GM21526 (cell line): ENCODE measurements at regions not wholly inside any gene's neighbourhood (a gene's known extent, or its start where the extent isn't known, plus 50 kb on each side); places are given as distances from the start of the nearest gene placed in this dataset.

Source experiments
- ATAC-seq: cut with Tn5 transposase; IDR thresholded peaks from one replicate; pipeline ENCODE4 v1.9.1; 2021; ENCODE audit warnings: moderate library complexity; ENCODE audit not compliant: unreplicated experiment, low FRiP score

DNA sequence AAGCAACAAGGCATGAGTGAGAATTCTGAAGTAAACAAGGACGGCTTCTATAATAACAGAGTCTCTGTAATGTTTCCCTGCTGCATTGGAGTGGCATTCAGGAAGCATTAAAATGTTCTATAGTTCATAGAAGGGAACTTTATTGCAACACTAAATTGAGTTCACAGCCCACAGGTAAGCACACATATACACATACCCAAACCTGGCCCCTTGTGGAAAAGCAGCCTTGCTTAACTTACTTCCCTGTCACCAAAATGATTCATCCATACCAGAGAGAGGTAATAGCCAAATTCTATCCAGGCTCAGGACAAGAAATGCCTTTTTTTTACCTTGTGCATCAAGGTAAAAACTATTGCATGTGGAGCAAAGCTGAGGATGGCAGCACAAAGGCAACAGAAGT, 241.4 kb downstream of the HHIPL2 start:
- no peak for ATAC-seq

DNA sequence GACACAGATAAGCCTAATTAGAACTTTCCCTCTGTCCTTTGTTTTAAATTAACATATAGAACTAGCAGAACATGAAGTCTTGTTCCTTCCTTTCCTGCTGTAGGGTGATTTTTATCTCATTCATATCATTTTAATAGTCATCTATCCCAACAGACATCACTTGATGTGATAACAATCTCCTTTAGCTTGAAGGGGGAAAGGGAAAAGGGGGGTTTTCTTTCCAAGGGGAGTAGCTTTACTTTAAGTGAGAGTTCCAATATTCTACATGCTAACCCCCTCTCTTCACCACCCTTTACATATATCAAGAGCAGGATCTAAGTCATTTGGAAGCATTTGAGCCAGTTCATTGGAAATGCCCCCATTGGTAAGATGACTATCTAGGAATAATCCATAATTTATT, 241.9 kb downstream of the HHIPL2 start:
- no peak for ATAC-seq

DNA sequence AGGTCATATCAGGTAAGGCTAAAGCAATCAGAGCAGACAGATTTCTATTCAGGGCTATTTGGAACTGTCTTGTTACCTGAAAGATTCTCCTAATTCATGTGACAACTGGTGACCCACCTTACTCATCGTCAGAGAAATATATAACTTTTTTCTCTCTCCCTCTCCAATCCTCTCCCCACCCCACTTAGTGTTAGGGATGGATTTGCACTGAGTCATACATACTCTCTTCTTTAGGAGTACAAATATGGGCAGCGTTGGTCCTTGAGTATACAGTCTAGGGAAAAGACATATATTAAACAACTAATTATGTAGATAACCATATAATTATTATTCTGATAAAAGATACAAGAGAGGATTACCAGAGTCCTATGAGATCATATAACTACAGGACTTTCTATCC, 246.3 kb downstream of the HHIPL2 start:
- ATAC-seq, result no peak

DNA sequence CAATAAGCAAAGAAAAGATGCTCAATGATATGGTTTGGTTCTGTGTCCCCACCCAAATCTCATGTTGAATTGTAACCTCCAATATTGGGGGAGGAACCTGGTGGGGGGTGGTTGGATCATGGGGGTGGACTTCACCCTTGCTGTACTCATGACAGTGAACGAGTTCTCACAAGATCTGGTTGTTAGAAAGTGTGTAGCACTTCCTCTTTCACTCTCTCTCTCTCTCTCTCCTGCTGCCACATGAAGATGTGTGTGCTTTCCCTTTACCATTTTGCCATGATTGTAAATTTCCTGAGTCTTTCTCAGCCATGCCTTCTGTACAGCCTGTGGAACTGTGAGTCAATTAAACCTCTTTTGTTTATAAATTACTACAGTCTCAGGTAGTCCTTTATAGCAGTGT, 248.4 kb downstream of the HHIPL2 start:
- ATAC-seq, result no peak

DNA sequence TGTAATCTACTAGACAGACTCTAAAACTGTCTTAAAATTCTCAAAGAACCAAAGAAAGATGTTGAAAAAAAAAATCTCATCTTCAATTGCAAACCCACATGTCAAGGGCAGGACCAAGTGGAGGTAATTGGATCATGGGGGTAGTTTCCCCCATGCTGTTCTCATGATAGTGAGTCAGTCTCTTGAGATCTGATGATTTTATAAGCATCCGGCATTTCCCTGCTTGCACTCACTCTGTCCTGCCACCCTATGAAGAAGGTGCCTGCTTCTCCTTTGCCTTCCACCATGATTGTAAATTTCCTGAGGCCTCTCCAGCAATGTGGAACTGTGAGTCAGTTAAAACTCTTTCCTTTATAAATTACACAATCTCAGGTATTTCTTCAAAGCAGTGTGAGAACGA, 257.0 kb downstream of the HHIPL2 start:
- ATAC-seq, result no peak

DNA sequence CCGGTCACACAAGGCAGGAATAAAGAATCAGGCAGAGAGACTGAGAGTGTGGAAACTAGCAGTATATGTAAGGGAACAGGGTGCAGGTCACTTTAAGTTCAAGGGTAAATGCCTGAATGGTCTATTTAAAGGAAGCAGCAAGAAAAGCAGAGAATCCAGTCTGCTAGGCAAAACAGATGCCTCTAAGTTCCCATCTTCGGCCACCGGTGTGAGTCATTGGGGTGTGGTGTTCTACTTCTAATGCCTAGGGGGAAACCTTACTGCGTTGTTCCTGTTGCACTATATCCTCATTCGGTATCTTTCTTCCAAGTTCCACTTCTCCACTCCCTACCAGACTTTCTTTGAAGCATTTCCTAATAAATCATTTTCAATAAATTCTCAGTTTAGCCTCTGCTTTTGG, 259.9 kb downstream of the HHIPL2 start:
- no peak for ATAC-seq

DNA sequence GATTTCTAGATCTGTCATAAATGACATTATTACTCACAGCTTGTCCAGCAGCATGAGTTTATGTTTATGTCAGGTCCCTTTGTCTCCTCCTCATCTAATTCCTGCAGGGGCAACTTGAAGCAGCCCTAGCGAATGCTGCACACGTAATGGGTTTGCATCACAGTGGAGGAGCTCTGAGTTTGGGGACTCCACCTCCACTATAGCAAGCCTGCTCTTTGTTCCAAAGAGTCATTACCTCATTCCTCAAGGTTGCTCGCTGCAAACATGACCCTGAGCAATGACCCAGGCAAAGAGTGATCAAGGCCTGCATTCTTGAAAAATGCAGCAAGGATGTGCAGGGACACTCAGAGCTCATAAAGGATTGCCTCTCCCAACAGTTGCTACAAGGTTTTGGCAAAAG, 261.9 kb downstream of the HHIPL2 start:
- ATAC-seq, result no peak

DNA sequence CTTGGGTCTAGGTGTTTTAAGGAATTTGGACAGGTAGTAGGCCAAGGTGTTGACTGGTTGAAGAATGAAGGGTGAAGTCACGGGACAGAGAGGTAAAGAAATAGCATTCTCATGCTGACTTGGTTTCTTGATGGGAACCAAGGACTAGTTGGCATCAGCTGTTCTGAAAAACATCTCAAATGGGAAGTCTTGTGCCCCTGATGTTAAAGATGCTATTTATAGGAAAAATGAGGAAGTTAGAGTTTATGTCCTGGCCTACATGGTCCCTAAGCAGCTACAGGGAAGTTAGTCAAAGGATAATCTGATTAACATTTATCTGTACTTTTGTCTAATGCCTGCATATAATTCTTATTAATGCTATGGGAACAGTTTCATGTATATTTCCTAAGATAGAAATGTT, 262.4 kb downstream of the HHIPL2 start:
- no peak for ATAC-seq

DNA sequence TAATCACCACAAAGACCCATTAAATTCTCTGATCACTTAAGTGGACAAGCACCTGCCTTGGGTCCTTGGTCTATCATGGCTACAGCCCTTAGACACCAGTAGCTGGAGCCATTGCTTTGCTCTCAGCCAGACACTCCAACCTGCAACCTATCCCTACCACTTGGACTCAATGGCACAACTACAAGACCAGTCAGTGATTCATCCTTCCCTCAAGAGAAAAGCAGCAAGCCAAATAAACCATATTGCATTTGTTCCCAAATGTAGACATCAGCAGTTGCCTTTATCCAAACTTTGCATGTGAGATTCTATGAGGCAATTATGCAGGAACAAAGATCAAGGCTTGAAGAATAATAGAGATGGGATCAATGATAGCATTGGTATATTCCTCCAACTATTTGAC, 263.4 kb downstream of the HHIPL2 start:
- no peak for ATAC-seq

DNA sequence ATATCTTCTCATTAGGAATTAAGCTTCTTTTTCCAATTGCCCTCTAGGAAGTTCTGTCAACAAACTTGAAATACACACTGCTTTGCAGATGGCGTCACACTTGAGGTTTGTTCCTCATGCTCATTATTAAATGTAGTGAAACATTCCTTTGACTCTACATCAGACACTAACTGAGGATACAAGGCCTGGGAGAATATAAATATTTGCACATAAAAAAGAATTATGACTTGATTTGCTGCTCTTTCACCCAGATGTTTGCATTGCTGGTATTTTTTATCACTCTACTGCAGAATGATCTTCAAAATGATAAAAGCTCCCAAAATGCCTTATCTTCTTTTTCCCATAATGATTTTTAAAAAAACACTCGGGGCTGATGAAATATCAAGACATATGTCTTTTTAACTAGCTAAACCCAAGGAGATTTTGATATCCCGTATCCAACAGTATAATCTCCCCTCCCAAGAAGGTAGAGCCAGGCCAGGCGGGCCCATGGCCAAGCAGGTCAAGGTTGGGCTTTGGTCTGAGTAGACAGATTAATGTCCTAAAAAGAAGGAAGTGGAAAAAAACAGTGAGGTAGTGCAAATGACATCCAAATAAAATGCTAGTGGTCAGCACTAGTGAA, 264.6 kb downstream of the HHIPL2 start:
- ATAC-seq, result no peak

DNA sequence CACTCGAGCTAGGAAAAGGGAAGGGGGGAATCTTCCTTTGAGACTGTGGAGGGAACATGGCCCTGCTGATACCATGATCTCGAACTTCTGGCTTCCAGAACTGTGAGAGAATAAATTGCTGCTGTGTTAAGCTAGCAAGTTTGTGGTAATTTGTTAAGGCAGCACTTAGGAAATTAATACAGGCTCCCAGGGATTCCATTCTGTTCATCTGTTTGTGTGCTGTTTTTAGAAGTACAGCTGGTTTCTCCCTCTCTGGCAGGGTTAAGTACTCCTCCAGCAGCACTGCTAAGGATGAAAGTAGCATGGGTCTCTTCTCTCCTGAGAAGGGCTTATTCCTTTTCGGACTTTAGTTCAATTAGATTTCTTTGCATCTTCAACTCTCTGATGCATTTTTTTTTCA, 268.3 kb downstream of the HHIPL2 start:
- no peak for ATAC-seq

DNA sequence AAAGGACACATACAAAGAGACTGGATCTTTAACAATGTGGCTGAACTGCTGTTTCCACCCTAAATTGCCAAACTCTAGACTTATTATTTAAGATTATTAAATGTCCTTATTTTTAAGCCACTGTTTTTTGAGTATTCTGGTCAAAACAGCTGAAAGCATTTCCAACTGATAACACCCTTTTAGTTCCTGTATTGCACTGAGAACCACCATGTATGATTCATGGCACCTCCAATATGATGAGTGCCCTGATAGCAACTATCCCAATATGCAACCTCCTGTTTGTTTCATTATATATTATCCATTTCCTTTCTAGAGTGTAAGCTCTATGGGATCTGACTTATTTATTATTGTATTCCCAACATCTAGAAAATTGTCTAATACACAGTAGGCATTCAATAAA, 269.4 kb downstream of the HHIPL2 start:
- no peak for ATAC-seq

DNA sequence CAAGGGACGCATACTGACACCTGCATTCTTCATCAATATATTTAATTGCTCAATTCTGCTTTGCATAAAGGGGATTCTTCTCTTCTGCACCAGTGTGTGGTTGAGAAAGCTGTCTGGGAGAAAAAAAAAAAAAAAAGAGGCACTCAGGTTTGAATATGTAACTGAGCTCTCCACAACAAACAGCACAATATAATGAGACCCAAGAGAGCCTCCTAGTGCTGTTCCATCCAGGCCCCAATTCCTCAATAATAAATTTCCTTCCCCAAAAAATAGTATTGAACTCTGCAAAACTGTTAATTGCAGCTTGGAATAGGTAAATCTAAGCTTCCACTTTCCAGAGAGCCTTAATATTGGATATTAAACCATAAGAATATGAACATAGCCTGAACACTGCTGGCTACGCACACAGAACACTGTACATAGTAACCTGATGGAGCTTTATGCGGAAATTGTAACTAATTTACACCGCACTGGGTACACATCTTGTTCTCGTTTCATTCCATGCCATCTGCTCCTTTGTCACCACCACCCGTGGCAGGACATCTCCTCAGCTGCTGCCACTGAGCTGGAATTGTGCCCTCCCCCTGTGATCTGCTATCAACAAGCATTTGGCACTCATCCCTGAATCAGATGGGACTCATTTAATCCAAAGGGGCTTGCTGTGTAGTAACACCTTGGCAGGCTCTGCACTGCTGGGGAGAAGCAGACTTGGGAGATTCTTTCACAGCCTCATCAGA, 272.0 kb downstream of the HHIPL2 start:
- no peak for ATAC-seq

DNA sequence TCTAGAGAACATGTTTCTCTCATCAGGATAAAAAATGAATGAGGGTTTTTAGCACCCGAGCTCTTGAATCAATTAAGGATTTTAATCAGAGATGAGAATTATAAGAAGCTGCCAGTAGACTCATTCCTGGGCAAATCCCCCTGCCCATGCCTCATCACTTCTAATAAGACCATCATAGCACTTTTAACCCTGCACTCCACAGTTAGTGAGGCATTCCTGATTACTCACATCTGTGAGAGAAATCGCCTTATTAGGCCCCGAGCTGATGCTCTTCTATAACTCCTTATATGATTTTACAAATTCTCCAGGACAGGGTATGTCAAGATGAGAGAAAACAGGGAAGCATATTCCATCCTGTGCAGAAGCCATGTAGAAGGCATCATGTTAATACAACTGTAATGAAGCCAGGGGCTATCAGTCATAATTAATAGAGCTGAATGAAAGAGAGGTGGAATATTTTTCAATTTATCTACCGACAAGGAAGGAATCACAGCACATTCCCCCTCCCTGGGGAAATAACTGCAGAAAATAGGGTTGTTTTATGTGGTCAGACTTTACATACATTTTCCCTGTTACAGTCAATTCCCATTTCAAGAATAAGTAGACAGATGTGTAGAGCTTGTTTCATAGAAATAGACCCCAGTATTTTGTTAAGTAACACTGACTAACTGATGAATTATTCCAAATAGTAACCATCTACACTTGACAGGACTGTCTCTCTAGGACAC, 272.7 kb downstream of the HHIPL2 start:
- ATAC-seq, result no peak

DNA sequence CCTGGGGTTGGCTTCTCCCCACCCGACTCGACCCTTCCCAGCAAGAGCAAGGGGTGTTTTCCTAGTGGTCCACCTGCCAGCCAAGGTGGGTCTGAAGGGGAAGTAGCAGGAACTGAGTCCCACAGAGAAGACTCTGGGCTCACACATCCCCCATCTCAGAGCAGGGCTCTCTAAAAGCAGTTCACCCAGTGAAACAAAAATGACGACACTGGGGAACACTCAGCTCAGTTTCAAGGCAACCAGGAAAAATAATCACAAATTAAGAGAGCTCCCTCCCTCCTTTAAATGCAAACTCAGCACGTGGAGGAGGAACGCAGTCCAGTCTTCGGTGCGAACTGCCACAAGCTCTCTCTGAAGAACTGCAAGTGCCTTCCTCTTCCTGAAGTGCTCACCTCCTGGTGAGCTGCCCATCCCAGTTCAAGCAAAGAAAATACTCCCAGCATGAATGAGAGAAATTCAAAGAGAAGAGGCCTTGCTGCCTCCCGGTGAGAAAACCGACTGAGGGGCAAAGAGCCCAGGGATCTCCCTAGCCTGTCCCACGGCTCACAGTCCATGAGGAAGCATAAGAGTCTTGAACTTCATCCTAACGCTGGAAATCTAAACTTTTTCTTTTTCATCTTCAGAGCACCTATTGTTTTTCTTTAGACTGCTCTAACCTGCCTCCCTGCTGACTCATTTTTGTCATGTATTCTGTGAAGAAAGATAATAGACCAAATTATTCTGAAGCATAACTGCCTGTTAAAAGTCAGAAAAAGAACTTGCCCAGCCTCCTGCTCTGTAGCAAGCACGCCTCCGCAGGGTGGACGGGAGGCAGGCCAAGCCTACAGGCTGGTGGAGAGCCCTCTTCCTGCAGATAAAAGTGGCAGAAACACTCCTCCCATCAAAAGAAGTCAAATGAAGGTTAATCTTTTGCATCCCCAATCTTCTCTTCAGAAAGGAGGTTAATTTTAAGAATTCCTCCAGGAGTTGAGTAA, 281.4 kb downstream of the HHIPL2 start:
- ATAC-seq, result no peak

DNA sequence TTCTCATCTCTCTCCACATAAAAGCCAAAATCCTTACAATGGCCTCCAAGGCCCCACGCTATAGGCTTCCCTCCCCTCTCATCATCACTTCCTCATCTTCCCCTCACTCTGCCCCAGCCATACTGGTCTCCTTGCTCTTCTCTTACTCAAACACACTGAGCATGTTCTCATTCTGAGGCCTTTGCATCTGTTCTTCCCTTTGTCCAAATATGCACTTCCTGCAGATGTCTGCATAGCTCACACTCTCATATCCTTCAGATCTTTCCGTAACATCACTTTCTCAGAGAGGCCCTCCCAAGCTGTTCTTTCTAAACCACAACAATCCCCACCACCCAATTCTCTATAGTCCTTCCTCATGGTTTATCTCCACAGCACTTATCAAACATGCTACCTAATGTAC, 284.1 kb downstream of the HHIPL2 start:
- ATAC-seq, result no peak

DNA sequence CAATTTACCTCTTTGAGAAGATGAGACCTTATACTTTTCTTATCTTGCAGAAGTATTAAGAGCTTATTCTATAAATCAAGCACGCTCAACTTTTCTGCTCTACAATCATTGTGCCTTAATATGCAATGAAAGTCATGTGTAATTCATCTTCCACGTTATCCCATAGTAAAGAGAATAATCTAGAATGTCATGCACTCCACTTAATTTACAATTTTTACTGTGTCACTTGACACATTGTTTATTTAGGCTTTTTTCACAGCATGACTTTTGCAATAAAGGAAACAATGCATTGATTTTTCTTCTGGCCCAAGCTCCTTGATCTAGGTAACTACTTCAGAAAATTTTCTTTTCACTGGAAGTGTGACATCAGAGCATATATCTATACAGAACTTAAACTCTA, 290.9 kb downstream of the HHIPL2 start:
- no peak for ATAC-seq

DNA sequence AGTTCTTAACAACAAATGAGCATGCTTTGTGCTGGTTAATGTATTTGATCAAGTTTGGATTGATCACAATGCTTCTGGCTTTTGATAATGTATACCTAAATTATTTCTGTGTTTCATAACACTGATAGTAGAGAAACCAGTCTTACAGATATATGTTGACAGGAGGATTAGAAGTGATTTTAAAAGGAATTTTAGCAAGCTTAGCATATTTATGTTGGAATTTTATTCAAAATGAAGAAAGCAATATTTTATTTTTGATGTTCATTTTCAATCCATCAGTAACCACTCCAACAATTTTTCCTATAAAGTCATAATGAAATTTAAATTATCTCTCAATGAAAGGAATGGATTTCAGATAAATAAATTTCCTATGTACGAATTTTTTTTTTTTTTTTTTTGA, 291.8 kb downstream of the HHIPL2 start:
- ATAC-seq, result no peak

DNA sequence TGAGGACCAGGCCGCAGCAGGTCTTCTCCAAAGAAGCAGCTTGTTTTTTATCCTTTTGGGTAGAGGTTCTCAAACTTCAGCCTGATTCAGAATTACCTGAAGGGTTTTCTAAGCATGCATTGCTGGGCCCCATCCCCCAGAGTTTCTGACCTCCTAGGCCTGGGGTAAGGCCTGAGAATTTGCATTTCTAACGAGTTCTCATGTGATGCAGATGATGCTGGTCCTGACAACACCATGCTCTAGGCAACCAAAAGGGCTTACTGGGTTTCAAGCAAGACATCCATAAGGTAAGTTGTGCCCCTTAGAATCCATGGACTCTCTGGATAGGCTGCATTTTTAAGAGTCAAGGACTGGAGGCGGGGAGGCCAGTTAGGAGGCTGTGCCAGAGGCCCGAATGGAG, 295.1 kb downstream of the HHIPL2 start:
- ATAC-seq, result no peak

DNA sequence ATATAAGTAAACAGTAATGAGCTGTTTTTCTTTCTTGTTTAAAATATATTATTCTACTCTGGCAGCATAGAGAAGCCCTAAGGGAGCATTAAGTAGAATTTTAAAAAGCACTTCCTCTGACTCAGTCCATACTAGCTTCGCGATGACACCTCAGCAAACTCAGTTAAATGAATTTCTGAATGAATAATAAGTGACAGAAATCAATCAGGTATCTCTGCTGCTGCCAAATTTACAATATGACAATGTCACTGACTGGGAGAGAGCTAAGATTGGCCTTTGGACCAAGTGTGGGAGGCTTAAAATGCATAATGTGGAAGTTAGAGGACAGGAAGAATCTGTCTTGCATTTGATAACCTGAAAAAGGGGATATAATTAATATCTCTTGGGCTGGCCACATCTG, 296.1 kb downstream of the HHIPL2 start:
- no peak for ATAC-seq

DNA sequence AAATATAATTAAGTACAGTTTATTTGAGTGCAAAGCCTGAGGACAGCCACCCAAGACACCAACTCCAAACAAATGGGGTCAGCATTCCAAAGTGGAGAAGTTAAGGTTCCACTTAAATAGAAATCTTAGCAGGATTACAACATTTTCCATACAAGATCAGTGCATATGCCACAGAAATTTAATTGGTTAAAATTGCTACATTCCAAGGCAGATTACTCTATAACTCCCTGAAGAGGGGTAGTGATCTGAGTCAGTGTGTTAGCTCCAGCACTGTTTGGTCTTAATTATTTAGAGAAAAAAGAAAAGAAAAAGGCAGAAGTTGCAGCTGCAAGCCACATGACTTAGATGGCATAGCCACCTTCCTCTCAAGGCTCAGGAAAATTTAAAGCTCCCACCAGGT, 297.5 kb downstream of the HHIPL2 start:
- no peak for ATAC-seq
